ENCODE measurements at regions not wholly inside any gene's neighbourhood (a gene's known extent, or its start where the extent isn't known, plus 50 kb on each side); places are given as distances from the start of the nearest gene placed in this dataset.

DNA sequence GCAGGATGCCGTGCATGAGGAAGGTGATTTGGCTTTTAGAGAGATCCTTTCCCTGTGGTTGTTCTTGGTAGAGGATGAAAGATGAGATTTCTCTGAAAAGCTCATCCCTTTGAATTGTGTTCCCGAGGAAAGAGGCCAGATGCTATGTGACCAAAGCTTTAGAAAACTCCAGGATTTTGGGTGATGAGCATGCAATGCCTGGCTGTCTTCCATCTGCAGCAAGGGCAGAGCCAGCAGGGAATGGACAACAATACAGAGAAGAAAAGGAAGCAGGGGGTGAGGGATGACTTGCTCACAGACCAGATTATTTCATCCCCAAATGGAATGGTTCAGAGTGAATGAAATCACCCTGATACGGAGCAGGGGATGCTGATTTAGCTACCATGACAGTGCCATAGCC lies 949.7 kb upstream of the EEF2KMT start:
- no peak for ATAC-seq (ENCODE audit: low FRiP score in 2 of 2)
- 73 to 77% methylated on average over 3 of the region's 3 CpGs for WGBS, 2 donors
- Histone ChIP-seq H3K27me3 (no peaks in the 10 kb centered on the region), H3K9me3 (no peaks in the 10 kb centered on the region), H3K27ac (no peak overlapping the region), H3K4me1 (no peaks in the 10 kb centered on the region), H3K36me3 (no peaks in the 10 kb centered on the region), H3K4me3 (no peak overlapping the region)
- DNase-seq: no peak
- TF ChIP-seq, protein P1, sequence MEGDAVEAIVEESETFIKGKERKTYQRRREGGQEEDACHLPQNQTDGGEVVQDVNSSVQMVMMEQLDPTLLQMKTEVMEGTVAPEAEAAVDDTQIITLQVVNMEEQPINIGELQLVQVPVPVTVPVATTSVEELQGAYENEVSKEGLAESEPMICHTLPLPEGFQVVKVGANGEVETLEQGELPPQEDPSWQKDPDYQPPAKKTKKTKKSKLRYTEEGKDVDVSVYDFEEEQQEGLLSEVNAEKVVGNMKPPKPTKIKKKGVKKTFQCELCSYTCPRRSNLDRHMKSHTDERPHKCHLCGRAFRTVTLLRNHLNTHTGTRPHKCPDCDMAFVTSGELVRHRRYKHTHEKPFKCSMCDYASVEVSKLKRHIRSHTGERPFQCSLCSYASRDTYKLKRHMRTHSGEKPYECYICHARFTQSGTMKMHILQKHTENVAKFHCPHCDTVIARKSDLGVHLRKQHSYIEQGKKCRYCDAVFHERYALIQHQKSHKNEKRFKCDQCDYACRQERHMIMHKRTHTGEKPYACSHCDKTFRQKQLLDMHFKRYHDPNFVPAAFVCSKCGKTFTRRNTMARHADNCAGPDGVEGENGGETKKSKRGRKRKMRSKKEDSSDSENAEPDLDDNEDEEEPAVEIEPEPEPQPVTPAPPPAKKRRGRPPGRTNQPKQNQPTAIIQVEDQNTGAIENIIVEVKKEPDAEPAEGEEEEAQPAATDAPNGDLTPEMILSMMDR (IDR thresholded peaks at IDR 0.05): no peak
- TF ChIP-seq POLR2A (IDR thresholded peaks at IDR 0.05): no peak
- no peak for TF ChIP-seq EP300 (IDR thresholded peaks at IDR 0.05)
- TF ChIP-seq POLR2AphosphoS5 (IDR thresholded peaks at IDR 0.05): no peak

DNA sequence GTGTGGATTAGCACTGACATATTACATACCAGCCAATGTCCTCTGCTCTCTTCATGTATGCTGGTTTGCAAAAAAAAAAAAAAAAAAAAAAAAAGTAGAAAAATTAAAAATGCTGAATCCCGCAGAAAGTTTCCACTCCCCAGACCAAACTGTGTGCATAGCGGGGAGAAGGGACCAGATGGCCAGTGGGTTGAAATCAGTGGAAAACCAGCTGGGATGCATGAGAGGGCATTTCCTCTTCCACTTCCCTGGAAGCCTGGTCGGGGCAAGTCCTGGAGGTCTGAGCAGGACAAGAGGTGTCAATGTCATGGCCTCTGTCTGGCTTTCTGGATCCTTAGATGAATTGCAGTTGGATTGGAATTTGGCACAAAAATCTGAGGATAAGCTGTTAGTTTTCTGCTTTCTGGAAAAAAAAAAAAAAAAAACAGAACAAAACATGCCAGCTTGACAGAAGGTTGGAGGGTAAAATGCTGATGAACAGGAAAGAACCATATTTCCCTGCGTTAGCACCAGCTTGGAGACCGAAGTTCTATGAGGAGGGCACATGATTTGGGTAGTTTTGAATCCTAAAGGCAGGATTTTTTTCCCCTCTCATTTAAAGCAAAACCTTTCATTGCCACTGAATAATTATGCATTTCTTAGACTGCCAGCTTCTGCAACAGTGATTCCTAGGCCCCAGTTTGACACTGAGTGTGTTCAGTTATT lies 941.5 kb upstream of the EEF2KMT start:
- Histone ChIP-seq H3K27ac (no peak overlapping the region), H3K4me1 (no peaks in the 10 kb centered on the region), H3K27me3 (no peaks in the 10 kb centered on the region), H3K9me3 (no peaks in the 10 kb centered on the region), H3K36me3 (no peaks in the 10 kb centered on the region), H3K4me3 (no peak overlapping the region)
- ATAC-seq (ENCODE audit: low FRiP score in 2 of 2) (no peak), DNase-seq (no peak)
- TF ChIP-seq POLR2A (IDR thresholded peaks at IDR 0.05) (no peak), POLR2AphosphoS5 (IDR thresholded peaks at IDR 0.05) (no peak), EP300 (IDR thresholded peaks at IDR 0.05) (no peak)
- TF ChIP-seq, protein P1 (IDR thresholded peaks at IDR 0.05): no peak
- 78 to 80% methylated on average over 5 of the region's 5 CpGs for WGBS, 2 donors

DNA sequence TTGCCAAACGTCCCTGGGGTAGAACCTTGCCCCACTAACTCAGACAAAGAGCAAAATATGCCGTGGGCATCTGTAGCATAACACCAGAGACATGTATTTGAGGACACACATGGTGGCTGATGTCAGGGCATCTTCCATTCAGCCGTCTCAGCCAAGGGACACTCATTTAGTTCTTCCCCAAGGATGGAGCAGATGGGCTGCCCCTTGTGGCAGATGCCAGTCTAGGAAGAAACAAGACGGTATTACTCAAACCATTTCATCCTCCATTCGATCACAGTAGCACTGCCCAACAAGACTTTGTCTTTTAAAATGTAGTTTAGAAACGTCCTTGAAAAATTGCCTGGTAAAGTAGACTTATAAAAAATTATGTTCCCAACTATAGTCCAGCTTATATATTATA lies 937.6 kb upstream of the EEF2KMT start:
- 67 to 71% methylated on average over 6 of the region's 6 CpGs for WGBS, 2 donors
- Histone ChIP-seq H3K4me1 (no peaks in the 10 kb centered on the region), H3K27ac (no peak overlapping the region), H3K4me3 (no peak overlapping the region), H3K36me3 (no peaks in the 10 kb centered on the region), H3K27me3 (no peaks in the 10 kb centered on the region), H3K9me3 (no peaks in the 10 kb centered on the region)
- DNase-seq (no peak), ATAC-seq (ENCODE audit: low FRiP score in 2 of 2) (no peak)
- TF ChIP-seq POLR2AphosphoS5 (IDR thresholded peaks at IDR 0.05) (no peak), EP300 (IDR thresholded peaks at IDR 0.05) (no peak), POLR2A (IDR thresholded peaks at IDR 0.05) (no peak)
- TF ChIP-seq, protein P1 (IDR thresholded peaks at IDR 0.05): no peak

DNA sequence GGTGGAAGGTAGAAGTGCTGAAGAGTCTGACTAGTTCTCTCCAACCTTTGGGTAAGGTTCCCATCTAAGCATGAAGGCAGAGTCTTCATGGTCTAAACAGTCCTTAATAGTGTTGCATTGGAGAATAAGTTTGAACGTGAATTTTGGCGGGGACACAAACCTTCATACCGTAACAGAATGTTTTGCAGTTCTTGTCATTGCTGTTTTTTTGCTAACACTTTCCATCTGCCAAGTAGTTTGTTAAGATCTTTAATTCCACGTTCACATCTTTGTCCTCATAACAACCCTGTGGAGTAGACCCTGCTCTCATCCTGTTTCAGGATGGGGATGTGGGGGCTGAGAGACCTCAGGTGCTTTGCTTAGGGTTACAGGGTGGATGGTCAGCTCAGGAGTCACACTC lies 936.9 kb upstream of the EEF2KMT start:
- H3K4me1 ChIP-seq: no peaks in the 10 kb centered on the region
- no peaks in the 10 kb centered on the region for H3K27me3 ChIP-seq
- H3K9me3 ChIP-seq: no peaks in the 10 kb centered on the region
- H3K27ac ChIP-seq: no peak overlapping the region
- no peaks in the 10 kb centered on the region for H3K36me3 ChIP-seq
- no peak for TF ChIP-seq POLR2A (IDR thresholded peaks at IDR 0.05)
- TF ChIP-seq POLR2AphosphoS5 (IDR thresholded peaks at IDR 0.05): no peak
- TF ChIP-seq, protein P1 (IDR thresholded peaks at IDR 0.05): no peak
- TF ChIP-seq EP300 (IDR thresholded peaks at IDR 0.05): no peak
- DNase-seq (no peak), ATAC-seq (ENCODE audit: low FRiP score in 2 of 2) (no peak)
- 87 to 88% methylated on average over 4 of the region's 4 CpGs for WGBS, 2 donors
- H3K4me3 ChIP-seq: no peak overlapping the region

DNA sequence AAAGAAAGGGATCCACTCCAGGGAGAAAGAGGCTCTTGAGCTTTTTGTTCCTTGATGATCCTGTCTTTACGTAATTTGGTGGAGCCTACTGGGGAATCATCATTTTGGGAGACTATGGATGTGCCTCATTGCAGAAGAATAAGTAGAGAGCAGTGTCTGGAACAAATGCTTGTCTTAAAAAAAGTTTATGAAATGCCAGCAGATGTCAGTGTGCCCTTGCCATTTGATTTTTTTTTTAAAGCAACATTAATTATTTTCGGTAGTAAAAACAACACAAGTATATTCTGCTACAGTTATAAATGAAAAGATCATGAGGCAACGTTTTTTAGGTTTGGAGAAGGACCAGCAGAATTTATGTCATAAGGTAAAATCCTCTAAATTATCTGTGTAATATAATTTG lies 934.8 kb upstream of the EEF2KMT start:
- no peak overlapping the region for H3K27ac ChIP-seq
- no peaks in the 10 kb centered on the region for H3K27me3 ChIP-seq
- no peak for DNase-seq
- no peaks in the 10 kb centered on the region for H3K9me3 ChIP-seq
- H3K4me1 ChIP-seq: no peaks in the 10 kb centered on the region
- H3K4me3 ChIP-seq: no peak overlapping the region
- TF ChIP-seq POLR2A (IDR thresholded peaks at IDR 0.05): no peak
- TF ChIP-seq POLR2AphosphoS5 (IDR thresholded peaks at IDR 0.05): no peak
- TF ChIP-seq, protein P1 (IDR thresholded peaks at IDR 0.05): no peak
- TF ChIP-seq EP300 (IDR thresholded peaks at IDR 0.05): no peak
- 59 to 70% methylated on average over 3 of the region's 3 CpGs for WGBS, 2 donors
- no peaks in the 10 kb centered on the region for H3K36me3 ChIP-seq
- ATAC-seq (ENCODE audit: low FRiP score in 2 of 2): no peak
